A549 (cell line): ENCODE measurements at regions not wholly inside any gene's neighbourhood (a gene's known extent, or its start where the extent isn't known, plus 50 kb on each side); places are given as distances from the start of the nearest gene placed in this dataset.

ENCODE experiments used
- ESRRA ChIP-seq: fragments of 150-350 bp; IDR thresholded peaks from 2 replicates; pipeline ENCODE4 v1.6.1; 2014; ENCODE audit warnings: mild to moderate bottlenecking, low read length, borderline replicate concordance
- FOSL2 ChIP-seq, 2 experiments: fragments of 450-650 bp in 1 of 2; fragments of >200 bp in 1 of 2; sonication (Bioruptor Twin) in 1 of 2; formaldehyde crosslinking; IDR thresholded peaks; 2 replicates each; pipeline versions ENCODE4 v1.5.0 to v1.6.1; 2016 to 2020; ENCODE audit warnings: mild to moderate bottlenecking in 1 of 2, moderate library complexity in 1 of 2
- RCOR1 ChIP-seq: fragments of 150-350 bp; IDR thresholded peaks from 2 replicates; pipeline ENCODE4 v1.6.1; 2014; ENCODE audit warnings: antibody characterized with exemption, low read length, low read depth
- RFX5 ChIP-seq: fragments of 450-650 bp; IDR thresholded peaks from 2 replicates; pipeline ENCODE4 v1.7.1; 2014; ENCODE audit warnings: antibody characterized with exemption, mild to moderate bottlenecking, moderate library complexity
- TP53 ChIP-seq: fragments of 250-450 bp; sonication (Bioruptor Pico); IDR thresholded peaks from 2 replicates; pipeline ENCODE4 v1.5.0; 2021; ENCODE audit warnings: mild to moderate bottlenecking, moderate library complexity
- ZFP36 ChIP-seq: fragments of 450-650 bp; IDR thresholded peaks from 2 replicates; pipeline ENCODE4 v1.6.1; 2014; ENCODE audit warnings: borderline replicate concordance; ENCODE audit not compliant: partially characterized antibody
- TF ChIP-seq, protein P1 (sequence below): fragments of >200 bp; sonication (Bioruptor Twin); formaldehyde crosslinking; IDR thresholded peaks from 3 replicates; pipeline ENCODE4 v1.5.1; 2016

DNA sequence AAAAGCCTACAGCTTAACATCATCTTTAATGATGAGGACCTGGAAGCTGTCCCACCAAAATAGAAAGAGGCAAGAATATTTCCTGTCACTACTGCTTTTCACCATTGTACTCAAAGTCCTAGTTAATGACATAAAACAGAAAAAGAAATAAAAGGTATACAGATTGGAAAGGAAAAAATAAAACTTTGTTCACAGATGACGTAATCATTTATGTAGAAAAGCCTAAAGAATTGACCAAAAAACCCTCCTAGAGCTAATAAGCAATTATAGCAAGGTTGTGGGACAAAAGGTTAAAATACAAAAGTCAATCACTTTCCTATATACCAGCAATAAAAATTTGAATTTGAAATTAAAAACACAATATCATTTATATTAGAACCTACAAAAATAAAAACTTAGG is 97.2 kb upstream of the MDGA2 start:
- TF ChIP-seq, protein P1, sequence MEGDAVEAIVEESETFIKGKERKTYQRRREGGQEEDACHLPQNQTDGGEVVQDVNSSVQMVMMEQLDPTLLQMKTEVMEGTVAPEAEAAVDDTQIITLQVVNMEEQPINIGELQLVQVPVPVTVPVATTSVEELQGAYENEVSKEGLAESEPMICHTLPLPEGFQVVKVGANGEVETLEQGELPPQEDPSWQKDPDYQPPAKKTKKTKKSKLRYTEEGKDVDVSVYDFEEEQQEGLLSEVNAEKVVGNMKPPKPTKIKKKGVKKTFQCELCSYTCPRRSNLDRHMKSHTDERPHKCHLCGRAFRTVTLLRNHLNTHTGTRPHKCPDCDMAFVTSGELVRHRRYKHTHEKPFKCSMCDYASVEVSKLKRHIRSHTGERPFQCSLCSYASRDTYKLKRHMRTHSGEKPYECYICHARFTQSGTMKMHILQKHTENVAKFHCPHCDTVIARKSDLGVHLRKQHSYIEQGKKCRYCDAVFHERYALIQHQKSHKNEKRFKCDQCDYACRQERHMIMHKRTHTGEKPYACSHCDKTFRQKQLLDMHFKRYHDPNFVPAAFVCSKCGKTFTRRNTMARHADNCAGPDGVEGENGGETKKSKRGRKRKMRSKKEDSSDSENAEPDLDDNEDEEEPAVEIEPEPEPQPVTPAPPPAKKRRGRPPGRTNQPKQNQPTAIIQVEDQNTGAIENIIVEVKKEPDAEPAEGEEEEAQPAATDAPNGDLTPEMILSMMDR, result no peak
- TF ChIP-seq RCOR1 (no peak), TP53 (CRISPR knock-in tag) (no peak), ZFP36 (no peak), RFX5 (no peak), ESRRA (no peak), FOSL2 (IDR thresholded peaks at IDR 0.05) (no peak), FOSL2 (CRISPR knock-in tag; IDR thresholded peaks at IDR 0.05) (no peak)
